GM18505 (cell line): ENCODE measurements at regions not wholly inside any gene's neighbourhood (a gene's known extent, or its start where the extent isn't known, plus 50 kb on each side); places are given as distances from the start of the nearest gene placed in this dataset.

Experiments used
- ATAC-seq: cut with Tn5 transposase; IDR thresholded peaks from one replicate; pipeline ENCODE4 v1.9.1; 2021; ENCODE audit not compliant: unreplicated experiment
- POLR2A ChIP-seq: IDR thresholded peaks from 4 replicates; pipeline ENCODE4 v1.6.1; 2011; ENCODE audit warnings: borderline replicate concordance; ENCODE audit not compliant: insufficient read depth, insufficient read length; ENCODE audit errors: extremely low read depth

- TF ChIP-seq POLR2A = no peak
- ATAC-seq = no peak
Measured at GRCh38 chr4:18816228-18816895, 794.8 kb upstream of the LCORL start.

GRCh38 chr4:18815779-18816173, 794.2 kb upstream of the LCORL start:
- no peak for ATAC-seq

GRCh38 chr4:18815081-18815778, 793.7 kb upstream of the LCORL start:
- no peak for ATAC-seq

More at GRCh38 chr4:18815779-18816173, 794.2 kb upstream of the LCORL start:
- TF ChIP-seq POLR2A = no peak

GRCh38 chr4:18813771-18814170, 792.2 kb upstream of the LCORL start:
- no peak for ATAC-seq
- no peak for TF ChIP-seq POLR2A

More at GRCh38 chr4:18815081-18815778, 793.7 kb upstream of the LCORL start:
- no peak for TF ChIP-seq POLR2A

GRCh38 chr4:18813055-18813454, 791.5 kb upstream of the LCORL start:
- ATAC-seq = no peak
- no peak for TF ChIP-seq POLR2A

GRCh38 chr4:18803781-18804180, 782.2 kb upstream of the LCORL start:
- ATAC-seq = no peak
- TF ChIP-seq POLR2A = no peak

- no peak for ATAC-seq
- TF ChIP-seq POLR2A = no peak
Measured at GRCh38 chr4:18798123-18798522, 776.6 kb upstream of the LCORL start.

- ATAC-seq = no peak
- TF ChIP-seq POLR2A = no peak
Measured at GRCh38 chr4:18795794-18796193, 774.2 kb upstream of the LCORL start.

GRCh38 chr4:18777190-18777930, 755.8 kb upstream of the LCORL start:
- ATAC-seq = no peak
- no peak for TF ChIP-seq POLR2A

- TF ChIP-seq POLR2A = no peak
- no peak for ATAC-seq
Measured at GRCh38 chr4:18767921-18768320, 746.4 kb upstream of the LCORL start.

GRCh38 chr4:18756671-18757070, 735.1 kb upstream of the LCORL start:
- ATAC-seq = no peak
- TF ChIP-seq POLR2A = no peak

GRCh38 chr4:18754180-18754579, 732.6 kb upstream of the LCORL start:
- no peak for ATAC-seq
- TF ChIP-seq POLR2A = no peak

- ATAC-seq = no peak
- TF ChIP-seq POLR2A = no peak
Measured at GRCh38 chr4:18751083-18751482, 729.5 kb upstream of the LCORL start.

GRCh38 chr4:18749391-18749790, 727.8 kb upstream of the LCORL start:
- no peak for TF ChIP-seq POLR2A
- no peak for ATAC-seq
